Chondrocyte (in vitro differentiated cells): ENCODE measurements at regions not wholly inside any gene's neighbourhood (a gene's known extent, or its start where the extent isn't known, plus 50 kb on each side); places are given as distances from the start of the nearest gene placed in this dataset.
"Not testable (repeated sequence)": the region's sequence is repeated elsewhere in the genome, so short reads cannot be mapped to it uniquely, and the experiment has no call there.

Source experiments
- DNase-seq: peaks from one replicate; pipeline ENCODE4 v3.0.0; 2021; ENCODE audit warnings: mixed read lengths, low spot score
- H3K27ac Mint-ChIP-seq: one replicate; pipeline ENCODE4 v1.8.0; 2021; ENCODE audit warnings: mild to moderate bottlenecking, moderate library complexity, mixed read lengths; ENCODE audit not compliant: unreplicated experiment
- H3K27me3 Mint-ChIP-seq: 2 replicates; pipeline ENCODE4 v1.8.0; 2021; ENCODE audit warnings: low read depth, mixed read lengths
- H3K36me3 Mint-ChIP-seq: 2 replicates; pipeline ENCODE4 v1.8.0; 2021; ENCODE audit warnings: low read depth, mixed read lengths
- H3K4me1 Mint-ChIP-seq: 2 replicates; pipeline ENCODE4 v1.8.0; 2021; ENCODE audit warnings: low read depth, mild to moderate bottlenecking, mixed read lengths
- H3K4me3 Mint-ChIP-seq: one replicate; pipeline ENCODE4 v1.8.0; 2021; ENCODE audit warnings: mild to moderate bottlenecking, moderate library complexity, mixed read lengths; ENCODE audit not compliant: unreplicated experiment
- H3K9me3 Mint-ChIP-seq: 2 replicates; pipeline ENCODE4 v1.8.0; 2021; ENCODE audit warnings: low read depth, mixed read lengths
- CTCF ChIP-seq: fragments of 200-600 bp; sonication (generic); IDR thresholded peaks from 2 replicates; pipeline ENCODE4 v1.5.0; 2021; ENCODE audit warnings: antibody characterized with exemption, mild to moderate bottlenecking, moderate library complexity

GRCh38 chr4:18439311-18439710, 417.8 kb upstream of the LCORL start:
- TF ChIP-seq CTCF = no peak
- peaks cover 3% of the 10 kb centered on the region for H3K27me3 Mint-ChIP-seq
- H3K4me3 Mint-ChIP-seq = no peak overlapping the region
- peaks cover 12% of the 10 kb centered on the region for H3K9me3 Mint-ChIP-seq
- no peak for DNase-seq
- no peaks in the 10 kb centered on the region for H3K36me3 Mint-ChIP-seq
- H3K27ac Mint-ChIP-seq = no peak overlapping the region
- no peaks in the 10 kb centered on the region for H3K4me1 Mint-ChIP-seq

GRCh38 chr4:18435781-18436180, 414.2 kb upstream of the LCORL start:
- no peak overlapping the region for H3K27ac Mint-ChIP-seq
- H3K9me3 Mint-ChIP-seq = peaks cover 4% of the 10 kb centered on the region
- H3K27me3 Mint-ChIP-seq = no peaks in the 10 kb centered on the region
- H3K4me3 Mint-ChIP-seq = no peak overlapping the region
- DNase-seq = no peak
- no peaks in the 10 kb centered on the region for H3K36me3 Mint-ChIP-seq
- H3K4me1 Mint-ChIP-seq = no peaks in the 10 kb centered on the region
- no peak for TF ChIP-seq CTCF

GRCh38 chr4:18422685-18423084, 401.1 kb upstream of the LCORL start:
- Mint-ChIP-seq H3K36me3 (no peaks in the 10 kb centered on the region), H3K27ac (no peak overlapping the region), H3K27me3 (no peaks in the 10 kb centered on the region), H3K4me1 (no peaks in the 10 kb centered on the region), H3K9me3 (peaks cover 7% of the 10 kb centered on the region), H3K4me3 (no peak overlapping the region)
- no peak for DNase-seq
- TF ChIP-seq CTCF = no peak

GRCh38 chr4:18421519-18421918, 400.0 kb upstream of the LCORL start:
- H3K9me3 Mint-ChIP-seq = peaks cover 11% of the 10 kb centered on the region
- H3K36me3 Mint-ChIP-seq = no peaks in the 10 kb centered on the region
- H3K4me3 Mint-ChIP-seq = no peak overlapping the region
- H3K27ac Mint-ChIP-seq = no peak overlapping the region
- DNase-seq = no peak
- no peaks in the 10 kb centered on the region for H3K27me3 Mint-ChIP-seq
- H3K4me1 Mint-ChIP-seq = no peaks in the 10 kb centered on the region
- no peak for TF ChIP-seq CTCF

GRCh38 chr4:18419780-18420179, 398.2 kb upstream of the LCORL start:
- Mint-ChIP-seq H3K9me3 (peaks cover 17% of the 10 kb centered on the region), H3K27ac (no peak overlapping the region), H3K4me1 (no peaks in the 10 kb centered on the region), H3K36me3 (no peaks in the 10 kb centered on the region), H3K4me3 (no peak overlapping the region), H3K27me3 (no peaks in the 10 kb centered on the region)
- no peak for DNase-seq
- TF ChIP-seq CTCF = no peak

- H3K4me1 Mint-ChIP-seq, H3K36me3 Mint-ChIP-seq, H3K27ac Mint-ChIP-seq, DNase-seq, H3K4me3 Mint-ChIP-seq, H3K9me3 Mint-ChIP-seq, H3K27me3 Mint-ChIP-seq: not testable (repeated sequence)
Measured at GRCh38 chr4:18418195-18418898, 396.8 kb upstream of the LCORL start.

- not testable (repeated sequence) for H3K9me3 Mint-ChIP-seq, DNase-seq, H3K27ac Mint-ChIP-seq
Measured at GRCh38 chr4:18417651-18418050, 396.1 kb upstream of the LCORL start.

More at GRCh38 chr4:18417651-18418050, 396.1 kb upstream of the LCORL start:
- H3K4me1 Mint-ChIP-seq, H3K4me3 Mint-ChIP-seq, H3K27me3 Mint-ChIP-seq, H3K36me3 Mint-ChIP-seq: not testable (repeated sequence)
